Stimulated activated CD4-positive, alpha-beta T cell treated with anti-CD3 and anti-CD28 coated beads, Interleukin-2, amount 100 ng/mL, for 48 hours (primary cell): ENCODE measurements at regions not wholly inside any gene's neighbourhood (a gene's known extent, or its start where the extent isn't known, plus 50 kb on each side); places are given as distances from the start of the nearest gene placed in this dataset.

Source experiments
- DNase-seq, 2 donors: peaks; one replicate each; pipeline ENCODE4 v3.0.0-alpha.2; 2020

GRCh38 chr5:2258861-2259260, 376.1 kb upstream of the IRX4 start:
- DNase-seq: no peak

GRCh38 chr5:2257326-2258244, 374.9 kb upstream of the IRX4 start:
- DNase-seq: no peak

DNA sequence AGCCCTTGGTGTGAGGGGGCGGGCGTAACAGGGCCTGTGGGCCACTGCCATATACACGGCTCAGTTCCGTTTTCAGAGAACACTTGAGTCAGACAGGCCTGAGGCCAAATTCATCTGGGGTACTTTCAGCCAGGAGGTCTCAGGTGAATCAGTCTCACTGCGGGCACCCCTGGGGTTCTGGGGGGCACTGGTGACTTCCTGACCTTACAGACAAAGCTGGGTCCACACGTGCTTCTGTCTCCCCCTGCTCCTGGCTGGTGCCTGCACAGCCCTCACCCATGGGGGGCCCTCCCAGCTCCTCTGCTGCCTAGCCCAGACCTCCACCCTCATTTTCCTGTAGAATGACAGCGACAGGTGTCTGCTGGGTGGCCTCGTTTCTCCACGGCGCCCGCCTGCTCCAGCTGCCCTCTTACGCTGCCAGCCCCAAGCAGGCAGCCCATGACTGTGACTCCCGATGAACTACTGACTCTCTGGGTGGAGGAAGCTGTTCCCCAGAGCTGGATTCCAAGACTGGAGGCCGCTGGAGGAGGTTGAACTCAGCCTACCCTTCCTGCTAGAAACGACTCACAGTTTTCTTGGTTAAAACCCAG, 374.1 kb upstream of the IRX4 start:
- no peak for DNase-seq

DNA sequence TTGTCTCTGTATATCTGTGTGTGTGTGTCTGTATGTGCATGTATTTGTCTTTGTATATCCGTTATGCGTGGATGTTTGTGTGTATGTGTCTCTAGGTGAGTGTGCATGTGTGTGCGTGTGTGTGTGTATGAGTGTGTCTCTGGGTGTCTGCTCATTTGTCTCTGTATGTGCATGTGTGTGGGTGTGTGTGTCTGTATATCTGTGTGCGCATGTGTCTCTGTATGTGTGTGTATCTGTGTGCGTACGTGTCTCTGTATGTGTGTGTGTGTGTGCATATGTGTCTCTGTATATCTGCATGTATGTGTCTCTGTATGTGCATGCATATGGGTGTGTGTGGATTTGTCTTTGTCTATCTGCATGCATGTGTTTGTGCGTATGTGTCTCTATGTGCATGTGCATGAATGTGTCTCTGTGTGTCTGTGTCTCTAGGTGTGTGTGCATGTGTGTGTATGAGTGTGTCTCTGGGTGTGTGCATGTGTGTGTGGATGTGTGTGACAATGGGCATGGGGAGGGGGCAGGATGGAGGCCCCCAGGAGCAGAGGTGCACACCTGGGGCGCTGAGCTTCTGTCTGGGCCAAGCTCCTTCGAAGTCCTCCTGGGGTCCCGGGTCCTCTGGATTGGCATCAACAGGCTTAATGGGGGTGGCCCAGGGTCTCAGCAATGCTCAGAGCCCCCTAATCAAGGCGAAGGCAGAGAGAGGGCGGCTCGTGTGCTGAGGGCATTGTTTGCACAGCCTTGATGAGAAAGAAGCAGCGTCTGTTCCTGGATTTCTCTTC, 373.4 kb upstream of the IRX4 start:
- DNase-seq: no peak

- no peak for DNase-seq
Measured at GRCh38 chr5:2254880-2255750, 372.4 kb upstream of the IRX4 start.

GRCh38 chr5:2254406-2254805, 371.7 kb upstream of the IRX4 start:
- DNase-seq: no peak

DNA sequence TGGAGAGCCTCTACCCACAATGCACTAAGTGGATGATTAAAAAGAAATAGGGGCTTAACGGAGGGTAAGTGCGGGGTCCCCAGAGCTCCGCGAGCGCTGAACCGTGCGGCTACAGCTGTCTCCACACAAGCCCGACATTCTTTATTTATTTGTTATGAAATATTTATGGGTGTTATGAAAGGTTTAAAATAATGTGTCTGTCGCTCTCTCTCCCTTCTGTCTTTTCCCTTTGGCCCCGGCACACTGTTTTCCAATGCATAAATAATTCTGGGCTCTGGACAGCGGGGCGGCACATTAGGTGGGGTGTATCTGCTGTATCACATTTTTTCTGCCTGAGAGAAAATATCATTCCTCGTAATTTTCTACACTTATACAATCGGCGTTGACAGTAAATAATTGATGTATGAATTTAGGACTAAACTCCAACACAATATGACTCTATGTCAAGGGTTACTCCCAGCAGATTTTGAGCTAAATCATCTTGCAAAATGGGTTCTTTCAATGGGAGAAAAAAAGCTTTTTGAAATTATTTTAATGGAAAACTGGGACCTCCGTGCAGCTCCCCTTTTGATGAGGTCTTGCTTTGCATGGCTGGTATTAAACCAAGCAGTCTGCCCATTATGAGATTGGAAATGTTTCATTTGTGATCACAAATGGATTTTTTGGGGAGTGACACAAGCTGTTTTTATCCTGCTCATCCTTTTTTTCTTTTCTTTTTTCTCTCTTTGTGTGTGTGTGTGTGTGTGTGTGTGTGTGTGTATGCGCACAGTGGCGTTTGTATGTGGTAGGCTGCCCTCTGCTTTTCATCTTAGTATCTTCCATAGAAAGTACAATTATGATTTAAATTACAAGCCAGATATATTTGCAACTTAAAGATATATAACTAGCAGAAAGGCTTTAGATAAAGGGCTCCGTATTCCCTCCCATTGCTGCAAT, 370.6 kb upstream of the IRX4 start:
- DNase-seq: no peak

GRCh38 chr5:2251751-2252150, 369.0 kb upstream of the IRX4 start:
- no peak for DNase-seq

- no peak for DNase-seq
Measured at GRCh38 chr5:2251298-2251697, 368.6 kb upstream of the IRX4 start.

- DNase-seq: no peak
Measured at GRCh38 chr5:2250365-2250950, 367.7 kb upstream of the IRX4 start.

GRCh38 chr5:2249442-2249841, 366.7 kb upstream of the IRX4 start:
- DNase-seq: no peak

- DNase-seq: no peak
Measured at GRCh38 chr5:2249026-2249425, 366.3 kb upstream of the IRX4 start.

- DNase-seq: no peak
Measured at GRCh38 chr5:2242539-2242938, 359.8 kb upstream of the IRX4 start.

DNA sequence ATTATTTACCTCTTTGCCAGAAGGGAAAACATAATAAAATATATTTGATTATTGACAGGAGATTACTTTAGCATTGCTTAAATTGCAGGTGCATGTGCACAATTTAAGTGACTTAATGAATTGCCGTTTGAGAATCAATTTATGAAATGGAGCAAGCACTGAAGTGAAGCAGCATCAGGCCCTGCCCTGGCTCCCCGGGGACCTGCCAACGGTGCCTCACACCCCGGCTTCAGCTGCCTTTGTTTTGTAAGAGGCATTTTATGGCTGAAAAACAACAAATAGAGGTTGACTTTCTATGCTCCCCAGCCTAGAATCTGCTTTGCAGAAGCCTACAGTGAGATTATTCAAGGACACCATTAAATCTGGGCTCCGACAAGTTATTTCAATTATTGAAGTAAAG, 359.1 kb upstream of the IRX4 start:
- no peak for DNase-seq

DNA sequence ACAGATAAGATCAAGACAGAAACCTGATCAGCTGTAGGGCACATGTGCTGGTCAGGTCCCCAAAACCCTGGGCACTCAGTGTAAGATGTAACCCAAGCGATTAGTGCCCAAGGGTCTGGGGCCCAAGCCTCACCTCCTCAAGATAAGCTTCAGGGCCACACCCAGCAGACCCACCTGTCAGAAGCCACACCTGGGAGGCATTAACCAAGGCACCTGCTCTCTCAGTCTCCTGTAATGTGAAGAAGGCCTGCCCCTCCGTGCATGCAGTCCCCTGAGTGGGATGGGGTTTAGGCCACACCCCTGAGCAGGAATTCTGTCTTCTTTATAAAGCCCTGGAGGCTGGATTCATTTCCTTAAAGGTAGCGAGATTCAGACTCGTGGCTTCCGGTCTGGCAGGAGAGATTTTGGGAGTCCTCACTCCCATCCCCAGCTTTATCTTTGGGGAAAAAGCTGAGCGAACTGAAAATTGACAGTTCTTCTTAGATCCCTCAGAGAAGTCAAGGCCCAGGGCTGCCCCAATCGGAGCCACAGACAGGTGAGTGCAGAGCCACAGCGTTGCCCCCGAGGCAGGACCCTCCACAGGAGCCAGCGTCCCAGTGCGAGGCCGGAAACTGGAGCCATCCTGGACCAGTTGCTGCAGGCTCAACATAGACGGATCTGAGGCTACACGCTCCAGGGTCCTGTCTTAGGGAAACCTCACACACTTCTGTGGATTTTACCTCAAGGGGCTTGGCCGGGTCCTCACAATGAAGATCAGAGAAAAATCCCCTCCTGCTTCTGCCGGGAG, 357.6 kb upstream of the IRX4 start:
- DNase-seq: no peak

DNA sequence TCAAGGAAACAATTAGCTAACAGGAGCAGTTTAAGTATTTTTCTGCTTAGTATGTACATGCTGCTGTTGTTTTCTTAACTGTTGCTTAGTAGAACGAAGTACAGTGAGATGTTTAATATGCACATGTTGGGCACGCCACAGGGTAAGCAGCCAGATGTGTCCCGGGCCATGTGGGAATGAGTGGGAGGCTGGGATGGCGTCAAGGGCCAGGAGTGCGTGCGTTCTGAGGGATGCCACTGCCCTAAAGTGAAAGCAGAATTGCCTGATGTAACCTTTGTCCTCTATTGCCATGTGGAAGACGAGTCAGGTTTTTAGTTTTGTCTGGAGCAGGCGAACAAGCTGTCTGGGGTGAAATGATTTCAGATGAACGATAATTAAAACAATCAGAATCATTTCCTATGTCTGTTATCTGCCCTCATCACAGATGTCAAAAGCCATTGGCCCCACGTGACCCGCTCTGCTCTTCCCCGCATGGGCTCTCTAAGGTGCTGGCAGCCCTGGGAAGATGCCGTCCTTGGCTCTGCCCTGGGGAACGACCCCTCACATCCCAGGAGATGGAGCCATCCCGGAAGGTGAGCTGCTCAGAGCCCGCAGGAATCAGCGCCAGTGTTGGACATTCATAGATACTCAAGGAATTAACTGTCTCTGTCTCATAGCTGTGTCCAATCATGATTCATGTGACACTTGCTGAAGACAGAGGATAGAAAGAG, 356.6 kb upstream of the IRX4 start:
- no peak for DNase-seq

- no peak for DNase-seq
Measured at GRCh38 chr5:2238732-2239131, 356.0 kb upstream of the IRX4 start.

DNA sequence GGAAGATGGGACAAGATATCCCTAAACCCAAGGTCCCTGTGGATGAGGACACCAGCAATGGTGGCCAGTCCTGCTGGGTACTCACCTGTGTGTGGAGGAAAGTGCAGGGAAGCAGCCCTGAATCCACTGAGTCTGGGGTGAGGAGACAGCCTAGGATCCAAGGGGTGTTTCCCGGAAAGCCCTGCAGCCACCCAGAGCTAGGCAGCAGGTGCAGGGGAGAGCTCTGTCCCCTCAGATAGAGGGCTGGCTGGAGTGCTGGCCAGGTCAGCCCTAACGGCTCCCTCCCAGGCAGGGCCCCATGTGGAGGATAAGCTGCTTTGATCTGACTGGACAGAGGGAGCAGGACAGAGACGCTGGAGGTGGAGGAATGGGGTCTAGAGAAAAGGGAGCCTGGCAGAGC, 344.7 kb upstream of the IRX4 start:
- DNase-seq: no peak

GRCh38 chr5:2224689-2225088, 342.0 kb upstream of the IRX4 start:
- DNase-seq: no peak

GRCh38 chr5:2223303-2223702, 340.6 kb upstream of the IRX4 start:
- no peak for DNase-seq
